A673 (cell line): ENCODE measurements at regions not wholly inside any gene's neighbourhood (a gene's known extent, or its start where the extent isn't known, plus 50 kb on each side); places are given as distances from the start of the nearest gene placed in this dataset.

Source experiments
- BruUV-seq: library from RNA; stranded (reverse); fragments of 400-500 nt; replicated peaks from 2 replicates; lab custom pipeline; 2021; lab: Mats Ljungman, UMichigan
- CTCF ChIA-PET: fragments of 300-600 bp; sonication (Branson Sonifier 250); formaldehyde crosslinking; loops from one replicate; lab custom pipeline; 2022; ENCODE audit warnings: antibody characterized with exemption; lab: Charles Lee
- POLR2A ChIA-PET: fragments of 300-600 bp; sonication (Branson Sonifier 250); formaldehyde crosslinking; loops from one replicate; lab custom pipeline; 2022; ENCODE audit warnings: antibody characterized with exemption; ENCODE audit not compliant: low non-redundant PET; lab: Charles Lee
- DNase-seq: peaks from one replicate; pipeline ENCODE4 v3.0.0-alpha.2; 2015; ENCODE audit warnings: low spot score
- H3K27ac ChIP-seq: fragments of 200-600 bp; sonication (generic); 2 replicates; pipeline ENCODE4 v1.5.1; 2016; ENCODE audit warnings: mixed run types, low read depth, mild to moderate bottlenecking, mixed read lengths, antibody characterized with exemption, low read length; ENCODE audit not compliant: poor library complexity, severe bottlenecking
- H3K27me3 ChIP-seq: fragments of 200-600 bp; sonication (generic); replicated peaks from 2 replicates; pipeline ENCODE4 v1.6.1; 2017; ENCODE audit warnings: mixed run types, low read depth, mild to moderate bottlenecking, mixed read lengths, antibody characterized with exemption, low read length; ENCODE audit not compliant: insufficient read depth, poor library complexity
- H3K36me3 ChIP-seq: fragments of 200-600 bp; sonication (generic); 2 replicates; pipeline ENCODE4 v1.6.1; 2016; ENCODE audit warnings: mixed run types, mild to moderate bottlenecking, mixed read lengths, antibody characterized with exemption, low read length; ENCODE audit not compliant: insufficient read depth, poor library complexity, severe bottlenecking
- H3K4me1 ChIP-seq: fragments of 200-600 bp; sonication (generic); 2 replicates; pipeline ENCODE4 v1.6.1; 2017; ENCODE audit warnings: mixed run types, mild to moderate bottlenecking, mixed read lengths, antibody characterized with exemption, low read length; ENCODE audit not compliant: insufficient read depth, poor library complexity, severe bottlenecking
- H3K4me3 ChIP-seq: fragments of 200-600 bp; sonication (generic); 2 replicates; pipeline ENCODE4 v1.5.1; 2016; ENCODE audit warnings: low read depth, mixed run types, mild to moderate bottlenecking, mixed read lengths, low read length; ENCODE audit not compliant: poor library complexity, severe bottlenecking
- H3K9me3 ChIP-seq: fragments of 200-600 bp; sonication (generic); 2 replicates; pipeline ENCODE4 v1.6.1; 2016; ENCODE audit warnings: mixed run types, low read depth, mild to moderate bottlenecking, mixed read lengths, antibody characterized with exemption, low read length; ENCODE audit not compliant: poor library complexity, severe bottlenecking
- CTCF ChIP-seq: fragments of 300-800, 200-600 bp; sonication (generic); conservative IDR thresholded peaks from 2 replicates; pipeline ENCODE4 v1.5.1; 2017; ENCODE audit warnings: low read depth, mild to moderate bottlenecking, antibody characterized with exemption, low read length, moderate library complexity, mixed read lengths
- EZH2 ChIP-seq: fragments of 200-600 bp; sonication (generic); IDR thresholded peaks from 2 replicates; pipeline ENCODE4 v1.6.1; 2017; ENCODE audit warnings: borderline replicate concordance, low read depth, mild to moderate bottlenecking, mixed read lengths, antibody characterized with exemption, low read length; ENCODE audit not compliant: poor library complexity, severe bottlenecking
- intact Hi-C: fragments of 100-400 bp; cut with micrococcal nuclease; formaldehyde crosslinking; loops from one replicate; pipeline ENCODE4 v1.10.0; 2022; ENCODE audit not compliant: unreplicated experiment

GRCh38 chr9:110115826-110116542 is 92.0 kb downstream of the C9orf152 start:
- no peak for DNase-seq
- Histone ChIP-seq H3K4me1 (no peaks in the 10 kb centered on the region), H3K4me3 (no peak overlapping the region), H3K9me3 (no peaks in the 10 kb centered on the region), H3K36me3 (no peaks in the 10 kb centered on the region), H3K27me3 (no peaks in the 10 kb centered on the region), H3K27ac (no peak overlapping the region)
- POLR2A ChIA-PET, result no interaction called here
- CTCF ChIA-PET, result no interaction called here
- intact Hi-C loops, result no loop called here
- BruUV-seq, result no TSS peak
- TF ChIP-seq CTCF (no peak), EZH2 (no peak)

- TF ChIP-seq CTCF, result no peak
- peak; percentile 49 for DNase-seq
- H3K4me3 ChIP-seq, result no peak overlapping the region
- no peaks in the 10 kb centered on the region for H3K9me3 ChIP-seq
- no peaks in the 10 kb centered on the region for H3K4me1 ChIP-seq
- BruUV-seq, result no TSS peak
- intact Hi-C loops, result no loop called here
- ChIA-PET POLR2A (no interaction called here), CTCF (no interaction called here)
- H3K27ac ChIP-seq, result no peak overlapping the region
- no peaks in the 10 kb centered on the region for H3K27me3 ChIP-seq
- H3K36me3 ChIP-seq, result no peaks in the 10 kb centered on the region
These were observed 91.4 kb downstream of the C9orf152 start for GRCh38 chr9:110116543-110116885.

GRCh38 chr9:110121170-110121569 is 86.8 kb downstream of the C9orf152 start:
- no peak for DNase-seq
- ChIA-PET CTCF (no interaction called here), POLR2A (no interaction called here)
- H3K27me3 ChIP-seq, result no peaks in the 10 kb centered on the region
- intact Hi-C loops, result no loop called here
- H3K4me3 ChIP-seq, result no peak overlapping the region
- no peaks in the 10 kb centered on the region for H3K9me3 ChIP-seq
- TF ChIP-seq EZH2 (no peak), CTCF (no peak)
- no TSS peak for BruUV-seq
- no peaks in the 10 kb centered on the region for H3K36me3 ChIP-seq
- no peaks in the 10 kb centered on the region for H3K4me1 ChIP-seq
- no peak overlapping the region for H3K27ac ChIP-seq
